ENCODE measurements at regions not wholly inside any gene's neighbourhood (a gene's known extent, or its start where the extent isn't known, plus 50 kb on each side); places are given as distances from the start of the nearest gene placed in this dataset.

DNA sequence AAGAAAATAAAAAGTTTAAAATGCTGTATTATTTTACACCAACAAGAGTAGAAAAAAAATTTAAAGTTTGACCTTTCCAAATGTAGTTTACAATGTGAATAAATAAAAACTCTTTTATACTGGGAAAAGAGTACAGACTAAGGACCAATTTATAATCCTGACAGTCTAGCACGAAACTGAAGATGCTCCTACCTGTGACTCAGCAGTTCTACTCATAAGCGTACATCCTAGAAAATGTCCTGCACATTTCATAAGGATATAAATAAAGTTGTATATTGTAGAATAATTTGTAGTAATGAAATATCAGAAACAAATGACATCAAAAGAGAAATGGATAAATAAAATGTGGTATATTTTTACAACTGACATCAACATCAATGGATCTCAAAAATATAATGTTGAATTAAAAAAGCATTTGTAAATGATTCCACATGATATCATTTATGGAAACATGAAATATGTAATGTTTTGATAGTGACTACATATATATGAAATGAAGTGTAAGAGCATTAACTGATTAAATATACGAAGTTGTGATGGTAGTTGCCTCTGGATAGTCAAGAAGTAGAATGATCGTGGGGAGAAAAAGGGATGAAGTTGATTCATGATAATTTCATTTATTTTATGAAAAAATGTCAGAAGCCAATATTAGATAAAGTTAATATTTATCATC is 161.3 kb upstream of the CBLB start:
- no peak overlapping the region for H3K4me3 ChIP-seq
- no peaks in the 10 kb centered on the region for H3K36me3 ChIP-seq
- H3K27ac ChIP-seq = no peak overlapping the region
- no peaks in the 10 kb centered on the region for H3K4me1 ChIP-seq
- no peaks in the 10 kb centered on the region for H3K9me3 ChIP-seq
- no peak for DNase-seq
- H3K27me3 ChIP-seq = no peaks in the 10 kb centered on the region
- TF ChIP-seq CTCF (IDR thresholded peaks at IDR 0.05) = no peak
- H3K9ac ChIP-seq (ENCODE audit: low read depth in 2 of 2, low read length in 2 of 2) = no peak overlapping the region
- intact Hi-C loops (cut with DNase I) = no loop called here

- no peak for TF ChIP-seq CTCF (IDR thresholded peaks at IDR 0.05)
- Histone ChIP-seq H3K27me3 (no peaks in the 10 kb centered on the region), H3K36me3 (no peaks in the 10 kb centered on the region), H3K9me3 (no peaks in the 10 kb centered on the region), H3K4me1 (no peaks in the 10 kb centered on the region), H3K9ac (ENCODE audit: low read depth in 2 of 2, low read length in 2 of 2) (no peak overlapping the region), H3K27ac (no peak overlapping the region), H3K4me3 (no peak overlapping the region)
- no peak for DNase-seq
- intact Hi-C loops (cut with DNase I) = no loop called here
Measured at GRCh38 chr3:106030627-106030963, 161.8 kb upstream of the CBLB start.

- no peak overlapping the region for H3K9ac ChIP-seq (ENCODE audit: low read depth in 2 of 2, low read length in 2 of 2)
- no peak for DNase-seq
Measured at GRCh38 chr3:106032479-106032878, 163.7 kb upstream of the CBLB start.

GRCh38 chr3:106033654-106034053 is 164.8 kb upstream of the CBLB start:
- Histone ChIP-seq H3K9me3 (no peaks in the 10 kb centered on the region), H3K27ac (no peak overlapping the region), H3K36me3 (no peaks in the 10 kb centered on the region), H3K4me3 (no peak overlapping the region), H3K4me1 (no peaks in the 10 kb centered on the region), H3K9ac (ENCODE audit: low read depth in 2 of 2, low read length in 2 of 2) (no peak overlapping the region), H3K27me3 (no peaks in the 10 kb centered on the region)
- intact Hi-C loops (cut with DNase I) = no loop called here
- no peak for TF ChIP-seq CTCF (IDR thresholded peaks at IDR 0.05)
- no peak for DNase-seq

More at GRCh38 chr3:106032479-106032878, 163.7 kb upstream of the CBLB start:
- H3K27me3 ChIP-seq = no peaks in the 10 kb centered on the region
- no peak overlapping the region for H3K27ac ChIP-seq
- H3K9me3 ChIP-seq = no peaks in the 10 kb centered on the region
- H3K4me3 ChIP-seq = no peak overlapping the region
- H3K36me3 ChIP-seq = no peaks in the 10 kb centered on the region
- H3K4me1 ChIP-seq = no peaks in the 10 kb centered on the region
- intact Hi-C loops (cut with DNase I) = no loop called here
- TF ChIP-seq CTCF (IDR thresholded peaks at IDR 0.05) = no peak

DNA sequence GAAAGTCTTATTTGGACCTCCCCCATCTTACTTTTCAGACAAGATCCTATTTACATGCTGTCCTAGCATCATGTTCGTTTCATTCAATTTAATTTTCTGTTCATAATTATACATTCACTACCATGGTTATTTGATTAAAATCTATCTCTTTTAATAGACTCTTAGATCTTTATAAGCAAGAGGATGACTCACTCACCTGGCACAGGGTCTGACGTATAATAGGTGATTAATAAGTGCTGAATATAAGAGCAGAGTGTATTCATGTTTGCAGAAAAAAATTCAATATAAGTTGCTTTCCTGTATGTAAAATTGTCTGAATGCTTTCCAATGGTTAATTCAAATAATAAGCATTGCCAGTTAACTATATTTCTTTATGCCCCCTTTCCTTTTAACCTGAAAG is 165.5 kb upstream of the CBLB start:
- no peak for DNase-seq
- Histone ChIP-seq H3K4me1 (no peaks in the 10 kb centered on the region), H3K4me3 (no peak overlapping the region), H3K27ac (no peak overlapping the region), H3K9me3 (no peaks in the 10 kb centered on the region), H3K27me3 (no peaks in the 10 kb centered on the region), H3K9ac (ENCODE audit: low read depth in 2 of 2, low read length in 2 of 2) (no peak overlapping the region), H3K36me3 (no peaks in the 10 kb centered on the region)
- intact Hi-C loops (cut with DNase I) = no loop called here
- no peak for TF ChIP-seq CTCF (IDR thresholded peaks at IDR 0.05)

Measured in colonic mucosa (tissue), 4 donors.